ENCODE measurements at regions not wholly inside any gene's neighbourhood (a gene's known extent, or its start where the extent isn't known, plus 50 kb on each side); places are given as distances from the start of the nearest gene placed in this dataset.

DNA sequence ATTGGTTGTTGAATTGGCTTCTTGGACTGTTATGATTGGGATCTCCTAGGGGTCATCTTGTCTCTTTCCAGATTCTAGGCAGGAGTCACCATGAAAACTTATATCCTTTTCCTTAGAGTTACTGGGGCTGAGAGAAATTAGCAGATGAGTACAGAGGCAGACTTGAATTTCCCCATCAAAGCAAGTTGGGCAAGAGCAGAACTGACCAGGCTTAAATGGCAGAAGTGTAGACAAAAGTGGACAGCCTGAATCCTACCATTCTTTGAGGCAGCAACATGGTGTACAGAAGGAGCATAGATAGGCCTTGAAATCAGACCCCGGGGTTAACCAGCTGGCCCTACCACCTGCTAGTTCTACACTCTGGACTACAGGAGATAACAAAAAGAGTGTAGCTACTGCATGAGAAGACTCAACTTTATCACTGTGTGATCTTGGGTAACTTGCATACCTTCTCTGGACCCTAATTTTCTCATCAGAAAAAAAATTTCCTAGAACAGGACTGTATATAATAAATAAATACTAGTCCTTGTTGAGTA lies 427.4 kb upstream of the CADM1 start:
- TF ChIP-seq EZH2 (IDR thresholded peaks at IDR 0.05; ENCODE audit: low read depth, unreplicated experiment) (no peak), CREB1 (CRISPR knock-in tag; IDR thresholded peaks at IDR 0.05; ENCODE audit: low read depth) (no peak), EZH2phosphoT487 (IDR thresholded peaks at IDR 0.05; ENCODE audit: unreplicated experiment) (no peak), POLR2AphosphoS5 (IDR thresholded peaks at IDR 0.05; ENCODE audit: low read depth) (no peak), JUNB (IDR thresholded peaks at IDR 0.05; ENCODE audit: unreplicated experiment) (no peak), STAT1 (IDR thresholded peaks at IDR 0.05; ENCODE audit: unreplicated experiment) (no peak), NANOG (IDR thresholded peaks at IDR 0.05; ENCODE audit: borderline replicate concordance) (no peak), ZNF331 (CRISPR knock-in tag; IDR thresholded peaks at IDR 0.05; ENCODE audit: low read depth) (no peak)
- TF ChIP-seq, protein P1, sequence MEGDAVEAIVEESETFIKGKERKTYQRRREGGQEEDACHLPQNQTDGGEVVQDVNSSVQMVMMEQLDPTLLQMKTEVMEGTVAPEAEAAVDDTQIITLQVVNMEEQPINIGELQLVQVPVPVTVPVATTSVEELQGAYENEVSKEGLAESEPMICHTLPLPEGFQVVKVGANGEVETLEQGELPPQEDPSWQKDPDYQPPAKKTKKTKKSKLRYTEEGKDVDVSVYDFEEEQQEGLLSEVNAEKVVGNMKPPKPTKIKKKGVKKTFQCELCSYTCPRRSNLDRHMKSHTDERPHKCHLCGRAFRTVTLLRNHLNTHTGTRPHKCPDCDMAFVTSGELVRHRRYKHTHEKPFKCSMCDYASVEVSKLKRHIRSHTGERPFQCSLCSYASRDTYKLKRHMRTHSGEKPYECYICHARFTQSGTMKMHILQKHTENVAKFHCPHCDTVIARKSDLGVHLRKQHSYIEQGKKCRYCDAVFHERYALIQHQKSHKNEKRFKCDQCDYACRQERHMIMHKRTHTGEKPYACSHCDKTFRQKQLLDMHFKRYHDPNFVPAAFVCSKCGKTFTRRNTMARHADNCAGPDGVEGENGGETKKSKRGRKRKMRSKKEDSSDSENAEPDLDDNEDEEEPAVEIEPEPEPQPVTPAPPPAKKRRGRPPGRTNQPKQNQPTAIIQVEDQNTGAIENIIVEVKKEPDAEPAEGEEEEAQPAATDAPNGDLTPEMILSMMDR (conservative IDR thresholded peaks at IDR 0.05; ENCODE audit: low read depth in 2 of 2) = no peak
- TF ChIP-seq, protein P2, sequence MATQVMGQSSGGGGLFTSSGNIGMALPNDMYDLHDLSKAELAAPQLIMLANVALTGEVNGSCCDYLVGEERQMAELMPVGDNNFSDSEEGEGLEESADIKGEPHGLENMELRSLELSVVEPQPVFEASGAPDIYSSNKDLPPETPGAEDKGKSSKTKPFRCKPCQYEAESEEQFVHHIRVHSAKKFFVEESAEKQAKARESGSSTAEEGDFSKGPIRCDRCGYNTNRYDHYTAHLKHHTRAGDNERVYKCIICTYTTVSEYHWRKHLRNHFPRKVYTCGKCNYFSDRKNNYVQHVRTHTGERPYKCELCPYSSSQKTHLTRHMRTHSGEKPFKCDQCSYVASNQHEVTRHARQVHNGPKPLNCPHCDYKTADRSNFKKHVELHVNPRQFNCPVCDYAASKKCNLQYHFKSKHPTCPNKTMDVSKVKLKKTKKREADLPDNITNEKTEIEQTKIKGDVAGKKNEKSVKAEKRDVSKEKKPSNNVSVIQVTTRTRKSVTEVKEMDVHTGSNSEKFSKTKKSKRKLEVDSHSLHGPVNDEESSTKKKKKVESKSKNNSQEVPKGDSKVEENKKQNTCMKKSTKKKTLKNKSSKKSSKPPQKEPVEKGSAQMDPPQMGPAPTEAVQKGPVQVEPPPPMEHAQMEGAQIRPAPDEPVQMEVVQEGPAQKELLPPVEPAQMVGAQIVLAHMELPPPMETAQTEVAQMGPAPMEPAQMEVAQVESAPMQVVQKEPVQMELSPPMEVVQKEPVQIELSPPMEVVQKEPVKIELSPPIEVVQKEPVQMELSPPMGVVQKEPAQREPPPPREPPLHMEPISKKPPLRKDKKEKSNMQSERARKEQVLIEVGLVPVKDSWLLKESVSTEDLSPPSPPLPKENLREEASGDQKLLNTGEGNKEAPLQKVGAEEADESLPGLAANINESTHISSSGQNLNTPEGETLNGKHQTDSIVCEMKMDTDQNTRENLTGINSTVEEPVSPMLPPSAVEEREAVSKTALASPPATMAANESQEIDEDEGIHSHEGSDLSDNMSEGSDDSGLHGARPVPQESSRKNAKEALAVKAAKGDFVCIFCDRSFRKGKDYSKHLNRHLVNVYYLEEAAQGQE (IDR thresholded peaks at IDR 0.05; ENCODE audit: unreplicated experiment) = no peak
- TF ChIP-seq, protein P3, sequence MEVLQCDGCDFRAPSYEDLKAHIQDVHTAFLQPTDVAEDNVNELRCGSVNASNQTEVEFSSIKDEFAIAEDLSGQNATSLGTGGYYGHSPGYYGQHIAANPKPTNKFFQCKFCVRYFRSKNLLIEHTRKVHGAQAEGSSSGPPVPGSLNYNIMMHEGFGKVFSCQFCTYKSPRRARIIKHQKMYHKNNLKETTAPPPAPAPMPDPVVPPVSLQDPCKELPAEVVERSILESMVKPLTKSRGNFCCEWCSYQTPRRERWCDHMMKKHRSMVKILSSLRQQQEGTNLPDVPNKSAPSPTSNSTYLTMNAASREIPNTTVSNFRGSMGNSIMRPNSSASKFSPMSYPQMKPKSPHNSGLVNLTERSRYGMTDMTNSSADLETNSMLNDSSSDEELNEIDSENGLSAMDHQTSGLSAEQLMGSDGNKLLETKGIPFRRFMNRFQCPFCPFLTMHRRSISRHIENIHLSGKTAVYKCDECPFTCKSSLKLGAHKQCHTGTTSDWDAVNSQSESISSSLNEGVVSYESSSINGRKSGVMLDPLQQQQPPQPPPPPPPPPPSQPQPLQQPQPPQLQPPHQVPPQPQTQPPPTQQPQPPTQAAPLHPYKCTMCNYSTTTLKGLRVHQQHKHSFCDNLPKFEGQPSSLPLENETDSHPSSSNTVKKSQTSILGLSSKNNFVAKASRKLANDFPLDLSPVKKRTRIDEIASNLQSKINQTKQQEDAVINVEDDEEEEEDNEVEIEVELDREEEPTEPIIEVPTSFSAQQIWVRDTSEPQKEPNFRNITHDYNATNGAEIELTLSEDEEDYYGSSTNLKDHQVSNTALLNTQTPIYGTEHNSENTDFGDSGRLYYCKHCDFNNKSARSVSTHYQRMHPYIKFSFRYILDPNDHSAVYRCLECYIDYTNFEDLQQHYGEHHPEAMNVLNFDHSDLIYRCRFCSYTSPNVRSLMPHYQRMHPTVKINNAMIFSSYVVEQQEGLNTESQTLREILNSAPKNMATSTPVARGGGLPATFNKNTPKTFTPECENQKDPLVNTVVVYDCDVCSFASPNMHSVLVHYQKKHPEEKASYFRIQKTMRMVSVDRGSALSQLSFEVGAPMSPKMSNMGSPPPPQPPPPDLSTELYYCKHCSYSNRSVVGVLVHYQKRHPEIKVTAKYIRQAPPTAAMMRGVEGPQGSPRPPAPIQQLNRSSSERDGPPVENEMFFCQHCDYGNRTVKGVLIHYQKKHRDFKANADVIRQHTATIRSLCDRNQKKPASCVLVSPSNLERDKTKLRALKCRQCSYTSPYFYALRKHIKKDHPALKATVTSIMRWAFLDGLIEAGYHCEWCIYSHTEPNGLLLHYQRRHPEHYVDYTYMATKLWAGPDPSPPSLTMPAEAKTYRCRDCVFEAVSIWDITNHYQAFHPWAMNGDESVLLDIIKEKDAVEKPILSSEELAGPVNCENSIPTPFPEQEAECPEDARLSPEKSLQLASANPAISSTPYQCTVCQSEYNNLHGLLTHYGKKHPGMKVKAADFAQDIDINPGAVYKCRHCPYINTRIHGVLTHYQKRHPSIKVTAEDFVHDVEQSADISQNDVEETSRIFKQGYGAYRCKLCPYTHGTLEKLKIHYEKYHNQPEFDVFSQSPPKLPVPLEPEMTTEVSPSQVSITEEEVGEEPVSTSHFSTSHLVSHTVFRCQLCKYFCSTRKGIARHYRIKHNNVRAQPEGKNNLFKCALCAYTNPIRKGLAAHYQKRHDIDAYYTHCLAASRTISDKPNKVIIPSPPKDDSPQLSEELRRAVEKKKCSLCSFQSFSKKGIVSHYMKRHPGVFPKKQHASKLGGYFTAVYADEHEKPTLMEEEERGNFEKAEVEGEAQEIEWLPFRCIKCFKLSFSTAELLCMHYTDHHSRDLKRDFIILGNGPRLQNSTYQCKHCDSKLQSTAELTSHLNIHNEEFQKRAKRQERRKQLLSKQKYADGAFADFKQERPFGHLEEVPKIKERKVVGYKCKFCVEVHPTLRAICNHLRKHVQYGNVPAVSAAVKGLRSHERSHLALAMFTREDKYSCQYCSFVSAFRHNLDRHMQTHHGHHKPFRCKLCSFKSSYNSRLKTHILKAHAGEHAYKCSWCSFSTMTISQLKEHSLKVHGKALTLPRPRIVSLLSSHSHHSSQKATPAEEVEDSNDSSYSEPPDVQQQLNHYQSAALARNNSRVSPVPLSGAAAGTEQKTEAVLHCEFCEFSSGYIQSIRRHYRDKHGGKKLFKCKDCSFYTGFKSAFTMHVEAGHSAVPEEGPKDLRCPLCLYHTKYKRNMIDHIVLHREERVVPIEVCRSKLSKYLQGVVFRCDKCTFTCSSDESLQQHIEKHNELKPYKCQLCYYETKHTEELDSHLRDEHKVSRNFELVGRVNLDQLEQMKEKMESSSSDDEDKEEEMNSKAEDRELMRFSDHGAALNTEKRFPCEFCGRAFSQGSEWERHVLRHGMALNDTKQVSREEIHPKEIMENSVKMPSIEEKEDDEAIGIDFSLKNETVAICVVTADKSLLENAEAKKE (CRISPR knock-in tag; IDR thresholded peaks at IDR 0.05) = no peak
- TF ChIP-seq, protein P4, sequence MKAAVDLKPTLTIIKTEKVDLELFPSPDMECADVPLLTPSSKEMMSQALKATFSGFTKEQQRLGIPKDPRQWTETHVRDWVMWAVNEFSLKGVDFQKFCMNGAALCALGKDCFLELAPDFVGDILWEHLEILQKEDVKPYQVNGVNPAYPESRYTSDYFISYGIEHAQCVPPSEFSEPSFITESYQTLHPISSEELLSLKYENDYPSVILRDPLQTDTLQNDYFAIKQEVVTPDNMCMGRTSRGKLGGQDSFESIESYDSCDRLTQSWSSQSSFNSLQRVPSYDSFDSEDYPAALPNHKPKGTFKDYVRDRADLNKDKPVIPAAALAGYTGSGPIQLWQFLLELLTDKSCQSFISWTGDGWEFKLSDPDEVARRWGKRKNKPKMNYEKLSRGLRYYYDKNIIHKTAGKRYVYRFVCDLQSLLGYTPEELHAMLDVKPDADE (IDR thresholded peaks at IDR 0.05) = no peak
